Astrocyte (in vitro differentiated cells and primary cell): ENCODE measurements at regions not wholly inside any gene's neighbourhood (a gene's known extent, or its start where the extent isn't known, plus 50 kb on each side); places are given as distances from the start of the nearest gene placed in this dataset.

Experiments used
- DNase-seq: peaks from one replicate; pipeline ENCODE4 v3.0.0-alpha.2; 2010; ENCODE audit warnings: low read depth
- FAIRE-seq: peaks from 2 replicates; lab custom pipeline; 2011; peaks lifted over from hg19 to GRCh38; lab: Jason Lieb, UNC
- H2AFZ ChIP-seq: 2 replicates; pipeline ENCODE4 v1.6.0; 2012; ENCODE audit warnings: low read depth, low read length, inconsistent platforms
- H3K27ac ChIP-seq: 2 replicates; pipeline ENCODE4 v1.5.1; 2011; ENCODE audit warnings: low read depth, low read length, inconsistent platforms
- H3K27me3 ChIP-seq: 2 replicates; pipeline ENCODE4 v1.6.0; 2011; ENCODE audit warnings: low read length, inconsistent platforms; ENCODE audit not compliant: insufficient read depth
- H3K36me3 ChIP-seq: 2 replicates; pipeline ENCODE4 v1.5.1; 2011; ENCODE audit warnings: low read length, inconsistent platforms; ENCODE audit not compliant: insufficient read depth
- H3K4me1 ChIP-seq: 2 replicates; pipeline ENCODE4 v1.5.1; 2011; ENCODE audit warnings: low read length, inconsistent platforms; ENCODE audit not compliant: insufficient read depth
- H3K4me2 ChIP-seq: 2 replicates; pipeline ENCODE4 v1.6.0; 2012; ENCODE audit warnings: low read length, inconsistent platforms
- H3K4me3 ChIP-seq: 2 replicates; pipeline ENCODE4 v1.5.1; 2011; ENCODE audit warnings: low read depth, mild to moderate bottlenecking, low read length, inconsistent platforms; ENCODE audit not compliant: insufficient read depth
- H3K79me2 ChIP-seq: 2 replicates; pipeline ENCODE4 v1.6.0; 2012; ENCODE audit warnings: mild to moderate bottlenecking, low read length, inconsistent platforms; ENCODE audit not compliant: insufficient read depth
- H3K9ac ChIP-seq: 2 replicates; pipeline ENCODE4 v1.6.0; 2012; ENCODE audit warnings: mild to moderate bottlenecking, low read length, inconsistent platforms
- H3K9me3 ChIP-seq: 2 replicates; pipeline ENCODE4 v1.5.1; 2012; ENCODE audit warnings: low read depth, mild to moderate bottlenecking, low read length, inconsistent platforms; ENCODE audit not compliant: insufficient read depth
- H4K20me1 ChIP-seq: 2 replicates; pipeline ENCODE4 v1.6.0; 2012; ENCODE audit warnings: low read length, inconsistent platforms; ENCODE audit not compliant: insufficient read depth
- H3K27ac Mint-ChIP-seq: one replicate; pipeline ENCODE4 v1.8.0; 2021; ENCODE audit warnings: mild to moderate bottlenecking, mixed read lengths; ENCODE audit not compliant: unreplicated experiment
- H3K27me3 Mint-ChIP-seq: one replicate; pipeline ENCODE4 v1.8.0; 2021; ENCODE audit warnings: low read depth, mixed read lengths; ENCODE audit not compliant: unreplicated experiment
- H3K36me3 Mint-ChIP-seq: one replicate; pipeline ENCODE4 v1.8.0; 2021; ENCODE audit warnings: low read depth, mixed read lengths; ENCODE audit not compliant: unreplicated experiment
- H3K4me1 Mint-ChIP-seq: one replicate; pipeline ENCODE4 v1.8.0; 2021; ENCODE audit warnings: low read depth, mixed read lengths; ENCODE audit not compliant: unreplicated experiment
- H3K4me3 Mint-ChIP-seq: one replicate; pipeline ENCODE4 v1.8.0; 2021; ENCODE audit warnings: mild to moderate bottlenecking, moderate library complexity, mixed read lengths; ENCODE audit not compliant: unreplicated experiment
- H3K9me3 Mint-ChIP-seq: one replicate; pipeline ENCODE4 v1.8.0; 2021; ENCODE audit warnings: mild to moderate bottlenecking, mixed read lengths; ENCODE audit not compliant: unreplicated experiment
- EZH2 ChIP-seq: IDR thresholded peaks from 2 replicates; pipeline ENCODE4 v1.6.1; 2012; ENCODE audit warnings: mild to moderate bottlenecking, low read length, inconsistent platforms; ENCODE audit not compliant: insufficient read depth
- TF ChIP-seq, protein P1 (sequence below): IDR thresholded peaks from 2 replicates; pipeline ENCODE4 v1.5.1; 2011; ENCODE audit warnings: low read depth, mild to moderate bottlenecking, inconsistent platforms, low read length, moderate library complexity; ENCODE audit not compliant: insufficient read depth

DNA sequence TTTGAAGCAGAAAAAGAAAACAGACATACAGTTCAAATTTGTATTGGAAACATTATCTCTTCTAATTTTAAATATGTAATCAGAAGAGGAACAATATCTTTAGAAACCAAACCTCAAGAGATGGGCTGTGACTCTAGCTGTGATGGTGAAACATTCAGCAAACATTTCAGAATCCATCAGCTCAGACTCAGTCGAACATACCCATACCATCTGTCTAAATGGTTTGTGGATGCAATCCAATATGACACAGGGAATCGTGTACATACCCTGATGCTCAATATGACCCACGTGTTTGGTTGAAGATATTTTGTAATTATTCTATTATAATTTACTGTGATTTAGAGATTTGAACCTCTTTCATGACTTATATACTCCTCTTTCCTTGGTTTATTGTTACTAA lies 665.2 kb upstream of the CDH8 start:
- no peaks in the 10 kb centered on the region for H3K9me3 Mint-ChIP-seq
- no peak for FAIRE-seq

DNA sequence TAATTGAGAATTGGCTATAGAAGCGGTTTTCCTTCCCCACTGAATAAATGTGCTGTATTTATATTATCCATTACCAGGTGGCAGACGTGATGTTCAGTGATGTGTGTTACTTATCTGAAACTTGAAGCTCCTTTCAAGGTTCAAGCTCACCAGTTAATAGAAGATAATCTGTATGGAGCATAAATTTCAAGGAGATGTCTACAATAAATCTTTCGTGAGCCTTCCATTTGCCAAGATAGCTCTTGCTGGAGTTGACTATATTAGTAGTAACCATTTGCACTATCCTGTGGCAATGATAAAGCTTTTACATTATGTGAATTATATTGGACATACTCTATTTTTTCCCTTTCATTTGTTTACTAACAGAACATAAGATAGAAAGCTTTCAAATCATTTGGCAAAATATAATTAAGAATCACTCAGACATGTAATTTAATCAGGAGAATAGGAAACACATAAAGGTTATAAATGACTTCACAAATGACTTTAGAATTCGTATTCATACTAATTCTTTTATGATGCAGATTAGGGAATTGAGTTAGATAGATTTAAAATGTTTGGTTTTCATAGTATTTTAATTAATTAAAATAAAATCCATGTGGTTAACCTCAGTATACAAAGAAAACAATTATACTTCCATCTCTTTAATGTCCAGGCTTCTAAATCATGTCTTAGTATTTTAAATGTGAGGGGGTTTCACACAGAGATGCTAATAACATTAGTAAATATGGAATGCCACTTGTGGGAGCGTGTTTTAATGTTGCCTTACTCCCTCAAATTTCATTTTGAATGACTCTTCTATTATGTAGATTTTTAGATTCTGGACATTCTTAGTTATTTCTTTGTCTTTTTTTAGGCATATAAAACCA lies 664.4 kb upstream of the CDH8 start:
- H3K4me3 Mint-ChIP-seq = no peak overlapping the region
- no peaks in the 10 kb centered on the region for H4K20me1 ChIP-seq
- no peak overlapping the region for H3K9ac ChIP-seq
- H3K36me3 Mint-ChIP-seq = no peaks in the 10 kb centered on the region
- no peaks in the 10 kb centered on the region for H3K27me3 ChIP-seq
- no peak overlapping the region for H3K4me2 ChIP-seq
- no peaks in the 10 kb centered on the region for H3K4me1 Mint-ChIP-seq
- H3K36me3 ChIP-seq = no peaks in the 10 kb centered on the region
- no peak overlapping the region for H3K27ac Mint-ChIP-seq
- TF ChIP-seq, protein P1, sequence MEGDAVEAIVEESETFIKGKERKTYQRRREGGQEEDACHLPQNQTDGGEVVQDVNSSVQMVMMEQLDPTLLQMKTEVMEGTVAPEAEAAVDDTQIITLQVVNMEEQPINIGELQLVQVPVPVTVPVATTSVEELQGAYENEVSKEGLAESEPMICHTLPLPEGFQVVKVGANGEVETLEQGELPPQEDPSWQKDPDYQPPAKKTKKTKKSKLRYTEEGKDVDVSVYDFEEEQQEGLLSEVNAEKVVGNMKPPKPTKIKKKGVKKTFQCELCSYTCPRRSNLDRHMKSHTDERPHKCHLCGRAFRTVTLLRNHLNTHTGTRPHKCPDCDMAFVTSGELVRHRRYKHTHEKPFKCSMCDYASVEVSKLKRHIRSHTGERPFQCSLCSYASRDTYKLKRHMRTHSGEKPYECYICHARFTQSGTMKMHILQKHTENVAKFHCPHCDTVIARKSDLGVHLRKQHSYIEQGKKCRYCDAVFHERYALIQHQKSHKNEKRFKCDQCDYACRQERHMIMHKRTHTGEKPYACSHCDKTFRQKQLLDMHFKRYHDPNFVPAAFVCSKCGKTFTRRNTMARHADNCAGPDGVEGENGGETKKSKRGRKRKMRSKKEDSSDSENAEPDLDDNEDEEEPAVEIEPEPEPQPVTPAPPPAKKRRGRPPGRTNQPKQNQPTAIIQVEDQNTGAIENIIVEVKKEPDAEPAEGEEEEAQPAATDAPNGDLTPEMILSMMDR = no peak
- TF ChIP-seq EZH2 = no peak
- H2AFZ ChIP-seq = no peak overlapping the region
- H3K27ac ChIP-seq = no peak overlapping the region
- no peaks in the 10 kb centered on the region for H3K4me1 ChIP-seq
- H3K79me2 ChIP-seq = no peaks in the 10 kb centered on the region
- no peak overlapping the region for H3K4me3 ChIP-seq
- FAIRE-seq (no peak), DNase-seq (no peak)
- H3K9me3 ChIP-seq = no peaks in the 10 kb centered on the region
- no peaks in the 10 kb centered on the region for H3K27me3 Mint-ChIP-seq
- H3K9me3 Mint-ChIP-seq = no peaks in the 10 kb centered on the region

More for the DNA sequence above, 665.2 kb upstream of the CDH8 start:
- no peaks in the 10 kb centered on the region for H3K4me1 Mint-ChIP-seq
- no peaks in the 10 kb centered on the region for H3K79me2 ChIP-seq
- H3K36me3 Mint-ChIP-seq = no peaks in the 10 kb centered on the region
- H3K36me3 ChIP-seq = no peaks in the 10 kb centered on the region
- H3K27ac Mint-ChIP-seq = no peak overlapping the region
- no peak overlapping the region for H3K27ac ChIP-seq
- no peak overlapping the region for H3K9ac ChIP-seq
- H2AFZ ChIP-seq = no peak overlapping the region
- H3K4me1 ChIP-seq = no peaks in the 10 kb centered on the region
- H3K27me3 Mint-ChIP-seq = no peaks in the 10 kb centered on the region
- H3K27me3 ChIP-seq = no peaks in the 10 kb centered on the region
- no peak for DNase-seq
- H4K20me1 ChIP-seq = no peaks in the 10 kb centered on the region
- no peaks in the 10 kb centered on the region for H3K9me3 ChIP-seq
- no peak overlapping the region for H3K4me3 ChIP-seq
- TF ChIP-seq EZH2 = no peak
- TF ChIP-seq, protein P1 = no peak
- no peak overlapping the region for H3K4me2 ChIP-seq
- H3K4me3 Mint-ChIP-seq = no peak overlapping the region

DNA sequence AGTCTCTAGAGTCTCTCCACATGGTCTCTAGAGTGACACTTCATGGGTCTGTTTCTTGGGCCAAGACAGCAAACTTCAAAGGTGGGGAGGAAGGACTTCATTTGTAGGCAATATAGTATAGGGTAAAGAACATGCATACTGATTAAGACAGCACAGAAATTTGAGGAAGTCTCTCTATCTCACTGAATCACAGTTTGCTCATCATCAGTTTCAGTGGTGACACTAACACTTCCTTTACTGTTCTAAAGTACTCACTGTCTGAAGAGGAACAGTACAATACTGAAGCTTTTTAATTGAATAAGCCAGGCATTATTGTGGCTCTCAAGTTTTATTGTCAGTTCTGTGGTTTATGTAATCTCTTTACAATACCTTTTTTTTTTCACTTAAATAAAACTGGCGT lies 656.4 kb upstream of the CDH8 start:
- H3K9me3 ChIP-seq = no peaks in the 10 kb centered on the region
- TF ChIP-seq, protein P1 = no peak
- no peak for TF ChIP-seq EZH2
- H3K79me2 ChIP-seq = no peaks in the 10 kb centered on the region
- H3K4me3 ChIP-seq = no peak overlapping the region
- H3K36me3 Mint-ChIP-seq = no peaks in the 10 kb centered on the region
- H3K4me1 Mint-ChIP-seq = no peaks in the 10 kb centered on the region
- no peak overlapping the region for H3K27ac ChIP-seq
- FAIRE-seq = no peak
- H2AFZ ChIP-seq = no peak overlapping the region
- H3K36me3 ChIP-seq = no peaks in the 10 kb centered on the region
- H3K4me1 ChIP-seq = no peaks in the 10 kb centered on the region
- H4K20me1 ChIP-seq = no peaks in the 10 kb centered on the region
- DNase-seq = no peak
- no peaks in the 10 kb centered on the region for H3K27me3 ChIP-seq
- H3K4me2 ChIP-seq = no peak overlapping the region
- H3K27ac Mint-ChIP-seq = no peak overlapping the region
- H3K9me3 Mint-ChIP-seq = peaks cover 3% of the 10 kb centered on the region
- H3K4me3 Mint-ChIP-seq = no peak overlapping the region
- no peaks in the 10 kb centered on the region for H3K27me3 Mint-ChIP-seq
- H3K9ac ChIP-seq = no peak overlapping the region
